AG04450 (cell line): ENCODE measurements at regions not wholly inside any gene's neighbourhood (a gene's known extent, or its start where the extent isn't known, plus 50 kb on each side); places are given as distances from the start of the nearest gene placed in this dataset.

Source experiments
- CTCF ChIA-PET: fragments of 300-600, 350-600 bp; formaldehyde crosslinking; extraction: SDS; loops from one replicate; lab custom pipeline; 2022; ENCODE audit warnings: antibody characterized with exemption, inconsistent platforms; lab: Charles Lee
- POLR2A ChIA-PET: fragments of 350-600 bp; formaldehyde crosslinking; extraction: SDS; loops from one replicate; lab custom pipeline; 2021; ENCODE audit warnings: antibody characterized with exemption, inconsistent platforms; lab: Yijun Ruan, JAX
- DNase-seq: peaks from one replicate; pipeline ENCODE4 v3.0.0-alpha.2; 2011; ENCODE audit warnings: low read depth, low spot score
- H3K27ac ChIP-seq: one replicate; pipeline ENCODE4 v1.5.1; 2012; ENCODE audit warnings: low read depth, low read length, control low read depth
- H3K27me3 ChIP-seq: one replicate; pipeline ENCODE4 v1.6.0; 2012; ENCODE audit warnings: low read length; ENCODE audit not compliant: control insufficient read depth, insufficient read depth
- H3K4me3 ChIP-seq: 2 replicates; pipeline ENCODE4 v1.5.1; 2011; ENCODE audit warnings: mild to moderate bottlenecking, low read depth, low read length, control low read depth
- H3K9me3 ChIP-seq: 2 replicates; pipeline ENCODE4 v1.5.1; 2012; ENCODE audit warnings: low read length; ENCODE audit not compliant: control insufficient read depth, insufficient read depth
- TF ChIP-seq, protein P1 (sequence below): IDR thresholded peaks from 2 replicates; pipeline ENCODE4 v1.5.1; 2011; ENCODE audit warnings: low read depth, low read length, control low read depth, inconsistent platforms

- H3K4me3 ChIP-seq: no peak overlapping the region
- POLR2A ChIA-PET: no interaction called here
- TF ChIP-seq, protein P1, sequence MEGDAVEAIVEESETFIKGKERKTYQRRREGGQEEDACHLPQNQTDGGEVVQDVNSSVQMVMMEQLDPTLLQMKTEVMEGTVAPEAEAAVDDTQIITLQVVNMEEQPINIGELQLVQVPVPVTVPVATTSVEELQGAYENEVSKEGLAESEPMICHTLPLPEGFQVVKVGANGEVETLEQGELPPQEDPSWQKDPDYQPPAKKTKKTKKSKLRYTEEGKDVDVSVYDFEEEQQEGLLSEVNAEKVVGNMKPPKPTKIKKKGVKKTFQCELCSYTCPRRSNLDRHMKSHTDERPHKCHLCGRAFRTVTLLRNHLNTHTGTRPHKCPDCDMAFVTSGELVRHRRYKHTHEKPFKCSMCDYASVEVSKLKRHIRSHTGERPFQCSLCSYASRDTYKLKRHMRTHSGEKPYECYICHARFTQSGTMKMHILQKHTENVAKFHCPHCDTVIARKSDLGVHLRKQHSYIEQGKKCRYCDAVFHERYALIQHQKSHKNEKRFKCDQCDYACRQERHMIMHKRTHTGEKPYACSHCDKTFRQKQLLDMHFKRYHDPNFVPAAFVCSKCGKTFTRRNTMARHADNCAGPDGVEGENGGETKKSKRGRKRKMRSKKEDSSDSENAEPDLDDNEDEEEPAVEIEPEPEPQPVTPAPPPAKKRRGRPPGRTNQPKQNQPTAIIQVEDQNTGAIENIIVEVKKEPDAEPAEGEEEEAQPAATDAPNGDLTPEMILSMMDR: no peak
- peaks cover 2% of the 10 kb centered on the region for H3K27me3 ChIP-seq
- no peaks in the 10 kb centered on the region for H3K9me3 ChIP-seq
- CTCF ChIA-PET: no interaction called here
- DNase-seq: no peak
- H3K27ac ChIP-seq: no peak overlapping the region
These were observed 79.2 kb upstream of the ST8SIA3 start for GRCh38 chr18:57273194-57273593.

DNA sequence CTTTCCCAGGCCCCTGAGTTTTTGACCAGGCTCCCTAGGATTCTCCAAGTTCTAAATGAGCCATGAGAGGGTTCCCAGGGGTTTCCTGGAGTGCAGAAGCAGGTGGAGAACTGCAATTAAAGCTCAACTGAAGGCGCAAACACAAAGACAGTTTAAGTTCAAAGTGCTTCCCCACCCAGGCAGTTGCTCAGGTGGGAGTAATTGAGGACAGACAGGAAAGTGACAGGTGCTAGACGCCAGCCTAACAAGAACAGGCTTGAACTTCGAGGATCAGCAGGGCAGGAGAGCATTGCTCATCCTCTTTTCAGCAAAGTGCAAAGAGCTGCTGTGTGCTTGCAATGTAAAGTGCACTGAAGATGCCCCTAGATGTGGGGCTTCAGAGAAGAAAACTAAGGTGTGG is 77.2 kb upstream of the ST8SIA3 start:
- Histone ChIP-seq H3K4me3 (no peak overlapping the region), H3K9me3 (no peaks in the 10 kb centered on the region), H3K27me3 (peaks cover 2% of the 10 kb centered on the region), H3K27ac (no peak overlapping the region)
- DNase-seq: no peak
- ChIA-PET POLR2A (no interaction called here), CTCF (no interaction called here)
- TF ChIP-seq, protein P1: no peak

- Histone ChIP-seq H3K9me3 (no peaks in the 10 kb centered on the region), H3K27me3 (peaks cover 2% of the 10 kb centered on the region), H3K4me3 (no peak overlapping the region), H3K27ac (no peak overlapping the region)
- DNase-seq: no peak
- CTCF ChIA-PET: no interaction called here
- TF ChIP-seq, protein P1: no peak
- POLR2A ChIA-PET: no interaction called here
These were observed 75.5 kb upstream of the ST8SIA3 start for GRCh38 chr18:57276829-57277228.

GRCh38 chr18:57278933-57279332 is 73.4 kb upstream of the ST8SIA3 start:
- no peak for DNase-seq
- ChIA-PET POLR2A (no interaction called here), CTCF (no interaction called here)
- TF ChIP-seq, protein P1: no peak
- Histone ChIP-seq H3K27me3 (no peaks in the 10 kb centered on the region), H3K4me3 (no peak overlapping the region), H3K9me3 (no peaks in the 10 kb centered on the region), H3K27ac (no peak overlapping the region)

DNA sequence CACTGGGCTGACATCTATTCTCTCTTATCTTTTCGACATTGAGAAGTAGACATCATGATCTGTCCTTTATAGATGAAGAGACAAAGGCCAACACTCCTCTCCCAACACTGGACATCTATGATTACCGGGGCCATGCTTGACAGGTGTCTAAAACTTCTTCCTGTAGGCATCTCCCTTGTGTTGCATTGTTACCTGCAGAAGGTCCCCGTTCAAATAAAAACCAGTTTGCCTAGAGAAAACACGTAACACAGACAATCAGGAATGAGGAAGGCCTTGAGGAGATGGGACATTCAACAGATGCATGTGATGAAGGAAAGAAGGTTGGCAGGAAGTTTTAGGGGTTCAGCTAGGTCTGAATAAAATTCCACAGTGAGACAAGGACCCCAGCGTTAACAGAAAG is 70.8 kb upstream of the ST8SIA3 start:
- POLR2A ChIA-PET: no interaction called here
- Histone ChIP-seq H3K27me3 (no peaks in the 10 kb centered on the region), H3K4me3 (no peak overlapping the region), H3K27ac (no peak overlapping the region), H3K9me3 (no peaks in the 10 kb centered on the region)
- TF ChIP-seq, protein P1: no peak
- CTCF ChIA-PET: no interaction called here
- no peak for DNase-seq
